GM21619 (cell line): ENCODE measurements at regions not wholly inside any gene's neighbourhood (a gene's known extent, or its start where the extent isn't known, plus 50 kb on each side); places are given as distances from the start of the nearest gene placed in this dataset.
"Not testable (repeated sequence)": the region's sequence is repeated elsewhere in the genome, so short reads cannot be mapped to it uniquely, and the experiment has no call there.

Experiments used
- ATAC-seq: cut with Tn5 transposase; IDR thresholded peaks from one replicate; pipeline ENCODE4 v1.9.1; 2021; ENCODE audit not compliant: unreplicated experiment

- ATAC-seq = not testable (repeated sequence)
These were observed 325.7 kb upstream of the PIK3R1 start for GRCh38 chr5:67889870-67890269.

- no peak for ATAC-seq
These were observed 327.8 kb upstream of the PIK3R1 start for GRCh38 chr5:67887748-67888161.

- no peak for ATAC-seq
These were observed 328.8 kb upstream of the PIK3R1 start for GRCh38 chr5:67886761-67887160.

GRCh38 chr5:67880876-67881275, 334.7 kb upstream of the PIK3R1 start:
- no peak for ATAC-seq

- ATAC-seq = no peak
These were observed 335.1 kb upstream of the PIK3R1 start for GRCh38 chr5:67880511-67880805.

- no peak for ATAC-seq
These were observed 335.7 kb upstream of the PIK3R1 start for GRCh38 chr5:67879620-67880510.

GRCh38 chr5:67878933-67879332, 336.6 kb upstream of the PIK3R1 start:
- no peak for ATAC-seq

- no peak for ATAC-seq
These were observed 339.2 kb upstream of the PIK3R1 start for GRCh38 chr5:67876371-67876770.

- ATAC-seq = no peak
These were observed 340.0 kb upstream of the PIK3R1 start for GRCh38 chr5:67875601-67876000.

GRCh38 chr5:67873935-67874334, 341.6 kb upstream of the PIK3R1 start:
- ATAC-seq = no peak

- no peak for ATAC-seq
These were observed 344.9 kb upstream of the PIK3R1 start for GRCh38 chr5:67870662-67871061.

GRCh38 chr5:67864335-67864734, 351.2 kb upstream of the PIK3R1 start:
- not testable (repeated sequence) for ATAC-seq

- no peak for ATAC-seq
These were observed 357.0 kb upstream of the PIK3R1 start for GRCh38 chr5:67858471-67859031.

GRCh38 chr5:67857502-67857901, 358.1 kb upstream of the PIK3R1 start:
- no peak for ATAC-seq

- ATAC-seq = no peak
These were observed 360.0 kb upstream of the PIK3R1 start for GRCh38 chr5:67855523-67855922.

GRCh38 chr5:67850906-67851305, 364.6 kb upstream of the PIK3R1 start:
- not testable (repeated sequence) for ATAC-seq

- ATAC-seq = no peak
These were observed 370.6 kb upstream of the PIK3R1 start for GRCh38 chr5:67844924-67845323.

GRCh38 chr5:67842806-67843205, 372.8 kb upstream of the PIK3R1 start:
- ATAC-seq = no peak

GRCh38 chr5:67837225-67837624, 378.3 kb upstream of the PIK3R1 start:
- not testable (repeated sequence) for ATAC-seq

- not testable (repeated sequence) for ATAC-seq
These were observed 379.1 kb upstream of the PIK3R1 start for GRCh38 chr5:67836496-67836895.

GRCh38 chr5:67831048-67831447, 384.5 kb upstream of the PIK3R1 start:
- ATAC-seq = no peak

- no peak for ATAC-seq
These were observed 388.0 kb upstream of the PIK3R1 start for GRCh38 chr5:67827541-67827940.

- ATAC-seq = no peak
These were observed 390.7 kb upstream of the PIK3R1 start for GRCh38 chr5:67824852-67825251.
